ENCODE measurements at regions not wholly inside any gene's neighbourhood (a gene's known extent, or its start where the extent isn't known, plus 50 kb on each side); places are given as distances from the start of the nearest gene placed in this dataset.
"Not testable (repeated sequence)": the region's sequence is repeated elsewhere in the genome, so short reads cannot be mapped to it uniquely, and the experiment has no call there.

DNA sequence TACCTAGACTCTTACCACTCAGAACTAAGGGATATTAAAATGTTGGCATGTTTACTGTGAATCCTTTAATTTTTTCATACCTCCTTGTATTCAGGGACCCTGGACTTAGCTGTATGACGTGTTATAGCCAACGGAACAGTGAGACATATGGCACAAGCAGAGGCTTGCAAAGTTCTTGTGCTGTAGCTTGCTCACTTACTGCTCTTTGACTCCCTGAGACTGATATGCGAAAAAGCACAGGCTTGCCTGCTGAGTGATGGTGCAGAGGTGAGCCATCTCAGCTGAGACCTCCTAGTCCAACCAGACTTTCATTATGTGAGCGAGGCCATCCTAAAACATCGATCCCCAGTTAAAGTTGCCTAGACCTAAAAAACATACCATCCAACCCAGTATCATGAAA, 811.0 kb downstream of the METTL15 start:
- TF ChIP-seq, protein P1, sequence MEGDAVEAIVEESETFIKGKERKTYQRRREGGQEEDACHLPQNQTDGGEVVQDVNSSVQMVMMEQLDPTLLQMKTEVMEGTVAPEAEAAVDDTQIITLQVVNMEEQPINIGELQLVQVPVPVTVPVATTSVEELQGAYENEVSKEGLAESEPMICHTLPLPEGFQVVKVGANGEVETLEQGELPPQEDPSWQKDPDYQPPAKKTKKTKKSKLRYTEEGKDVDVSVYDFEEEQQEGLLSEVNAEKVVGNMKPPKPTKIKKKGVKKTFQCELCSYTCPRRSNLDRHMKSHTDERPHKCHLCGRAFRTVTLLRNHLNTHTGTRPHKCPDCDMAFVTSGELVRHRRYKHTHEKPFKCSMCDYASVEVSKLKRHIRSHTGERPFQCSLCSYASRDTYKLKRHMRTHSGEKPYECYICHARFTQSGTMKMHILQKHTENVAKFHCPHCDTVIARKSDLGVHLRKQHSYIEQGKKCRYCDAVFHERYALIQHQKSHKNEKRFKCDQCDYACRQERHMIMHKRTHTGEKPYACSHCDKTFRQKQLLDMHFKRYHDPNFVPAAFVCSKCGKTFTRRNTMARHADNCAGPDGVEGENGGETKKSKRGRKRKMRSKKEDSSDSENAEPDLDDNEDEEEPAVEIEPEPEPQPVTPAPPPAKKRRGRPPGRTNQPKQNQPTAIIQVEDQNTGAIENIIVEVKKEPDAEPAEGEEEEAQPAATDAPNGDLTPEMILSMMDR (IDR thresholded peaks at IDR 0.05), result no peak
- no peak for ATAC-seq (ENCODE audit: low FRiP score)
- DNase-seq (ENCODE audit: low spot score), result no peak

DNA sequence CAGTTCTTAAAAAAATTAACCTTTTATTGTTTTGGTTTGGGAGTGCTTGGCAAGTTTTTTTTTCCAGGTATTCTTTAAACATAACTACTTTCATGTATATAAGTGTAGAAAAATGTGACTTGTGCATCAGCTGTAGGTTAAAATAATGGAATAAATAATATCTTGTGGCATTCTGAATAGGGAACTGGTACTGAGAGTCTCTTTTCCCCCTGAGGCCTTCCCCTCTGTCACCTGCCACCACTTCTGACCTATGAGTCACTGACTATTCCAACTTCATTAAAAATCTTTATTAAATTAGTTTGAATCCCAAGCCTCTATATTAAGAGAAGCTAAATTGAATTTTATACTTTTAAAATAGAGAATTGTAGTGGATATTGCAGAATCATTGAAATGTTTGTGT, 805.7 kb downstream of the METTL15 start:
- TF ChIP-seq, protein P1 (IDR thresholded peaks at IDR 0.05), result no peak
- ATAC-seq (ENCODE audit: low FRiP score) (no peak), DNase-seq (ENCODE audit: low spot score) (no peak)

DNA sequence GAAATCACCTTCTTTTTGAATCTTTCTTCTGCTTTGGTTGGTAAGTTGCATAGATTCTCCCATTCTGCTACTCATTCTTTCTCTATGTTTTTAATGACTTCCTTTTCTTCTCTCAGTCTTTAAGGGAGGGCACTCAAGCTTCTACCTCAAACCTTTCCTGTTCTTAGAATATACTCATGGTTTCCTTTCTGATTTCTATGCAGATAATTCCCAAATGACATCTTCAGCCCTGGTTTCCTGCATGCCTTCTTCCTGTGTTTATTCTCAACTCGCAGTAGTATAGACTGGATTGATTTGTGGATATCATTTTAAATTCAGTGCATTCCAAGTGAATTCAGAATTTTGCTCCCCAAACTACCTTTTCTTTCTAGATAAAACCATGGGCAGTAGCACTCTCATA, 803.6 kb downstream of the METTL15 start:
- ATAC-seq (ENCODE audit: low FRiP score) (no peak), DNase-seq (ENCODE audit: low spot score) (no peak)
- TF ChIP-seq, protein P1 (IDR thresholded peaks at IDR 0.05), result no peak

DNA sequence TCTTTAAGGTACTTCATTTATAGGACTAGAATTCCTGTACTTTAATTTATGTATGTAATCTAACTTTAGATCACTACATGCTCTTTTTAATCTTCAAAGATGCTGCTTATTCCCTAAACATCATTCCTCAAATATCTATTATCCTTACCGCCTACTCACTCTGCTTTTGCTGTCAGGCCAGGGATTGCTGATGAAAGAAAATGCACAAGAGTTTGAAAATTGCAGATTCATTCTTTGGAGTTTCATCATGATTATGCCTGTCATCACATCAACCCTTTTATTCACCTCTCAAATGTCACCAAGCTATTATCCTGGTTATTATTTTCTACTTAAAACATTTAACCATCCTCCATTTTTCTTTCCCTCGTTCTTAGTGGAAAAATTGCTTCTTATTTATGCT, 802.7 kb downstream of the METTL15 start:
- TF ChIP-seq, protein P1 (IDR thresholded peaks at IDR 0.05), result no peak
- ATAC-seq (ENCODE audit: low FRiP score) (no peak), DNase-seq (ENCODE audit: low spot score) (no peak)

DNA sequence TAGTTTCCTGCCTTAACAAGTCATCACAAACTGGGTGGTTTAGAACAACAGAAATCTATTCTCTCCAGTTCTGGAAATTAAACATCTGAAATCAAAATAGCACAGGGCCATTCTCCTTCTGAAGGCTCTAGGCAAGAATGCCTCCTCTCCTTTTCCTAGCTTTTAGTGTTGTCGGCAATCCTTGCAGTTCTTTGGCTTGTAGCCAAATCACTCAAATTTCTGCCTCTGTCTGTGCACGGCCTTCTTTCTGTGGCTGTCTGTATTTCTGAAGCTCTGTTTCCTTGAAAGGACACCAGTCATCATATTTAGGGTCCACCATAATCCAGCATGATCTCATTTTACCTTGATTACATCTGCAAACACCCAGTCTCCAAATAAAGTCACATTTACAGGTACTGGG, 795.5 kb downstream of the METTL15 start:
- ATAC-seq (ENCODE audit: low FRiP score), result no peak
- TF ChIP-seq, protein P1 (IDR thresholded peaks at IDR 0.05), result no peak

DNA sequence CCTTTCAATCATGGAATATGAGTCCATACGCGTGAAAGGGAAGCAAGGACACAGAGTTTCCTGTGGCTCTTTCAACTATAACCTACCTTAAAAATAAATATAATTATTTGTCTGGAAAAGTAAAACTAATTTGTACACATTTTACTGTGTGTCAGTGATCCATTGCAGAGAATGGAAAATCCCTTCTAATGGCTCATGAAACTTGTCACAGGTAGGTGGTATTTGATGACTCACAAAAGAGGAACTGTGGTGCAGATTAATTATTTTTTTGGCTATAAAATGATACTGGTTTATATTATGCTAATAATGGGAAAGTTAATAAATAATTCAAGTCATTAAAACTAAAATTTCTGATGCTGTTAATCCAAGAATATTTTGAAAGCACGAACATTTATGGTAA, 792.2 kb downstream of the METTL15 start:
- no peak for DNase-seq (ENCODE audit: low spot score)
- TF ChIP-seq, protein P1 (IDR thresholded peaks at IDR 0.05), result no peak
- no peak for ATAC-seq (ENCODE audit: low FRiP score)

More for the DNA sequence above, 795.5 kb downstream of the METTL15 start:
- DNase-seq (ENCODE audit: low spot score), result no peak

DNA sequence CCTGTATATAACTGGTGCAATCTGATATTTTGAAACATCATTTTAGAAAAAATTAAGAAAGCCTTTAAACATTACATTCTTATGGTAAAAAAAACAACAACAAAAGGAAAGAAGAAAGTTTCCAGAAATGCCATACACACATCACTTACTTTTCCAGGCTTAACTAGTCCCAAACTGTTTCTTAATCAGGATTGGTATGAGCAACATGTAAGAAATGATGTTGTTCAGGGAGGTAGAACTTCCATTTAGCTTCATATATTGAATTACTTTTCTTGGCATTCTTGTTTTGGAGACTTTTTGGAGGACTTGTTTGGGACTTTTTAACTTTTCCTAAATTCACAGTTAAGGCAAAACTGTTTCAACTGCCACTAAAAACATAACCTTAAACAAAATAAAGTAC, 791.5 kb downstream of the METTL15 start:
- no peak for ATAC-seq (ENCODE audit: low FRiP score)

DNA sequence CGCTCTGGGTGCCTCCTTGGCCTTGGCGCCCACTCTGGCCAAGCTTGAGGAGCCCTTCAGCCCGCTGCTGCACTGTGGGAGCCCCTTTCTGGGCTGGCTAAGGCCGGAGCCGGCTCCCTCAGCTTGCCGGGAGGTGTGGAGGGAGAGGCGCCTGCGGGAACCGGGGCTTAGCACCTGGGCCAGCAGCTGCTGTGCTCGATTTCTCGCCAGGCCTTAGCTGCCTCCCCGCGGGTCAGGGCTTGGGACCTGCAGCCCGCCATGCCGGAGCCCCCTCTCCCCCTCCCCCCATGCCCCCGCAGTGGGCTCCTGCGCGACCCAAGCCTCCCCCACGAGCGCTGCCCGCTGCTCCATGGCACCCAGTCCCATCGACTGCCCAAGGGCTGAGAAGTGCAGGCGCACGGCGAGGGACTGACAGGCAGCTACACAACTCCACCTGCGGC, 782.4 kb downstream of the METTL15 start:
- ATAC-seq (ENCODE audit: low FRiP score); DNase-seq (ENCODE audit: low spot score): not testable (repeated sequence)

More for the DNA sequence above, 791.5 kb downstream of the METTL15 start:
- DNase-seq (ENCODE audit: low spot score), result no peak
- TF ChIP-seq, protein P1 (IDR thresholded peaks at IDR 0.05), result no peak

All from omental fat pad (tissue), 3 donors.